C4-2B (cell line): ENCODE measurements at regions not wholly inside any gene's neighbourhood (a gene's known extent, or its start where the extent isn't known, plus 50 kb on each side); places are given as distances from the start of the nearest gene placed in this dataset.

Experiments
- CTCF ChIP-seq: fragments of 450-650 bp; conservative IDR thresholded peaks from 2 replicates; pipeline ENCODE4 v1.5.1; 2017; ENCODE audit warnings: mild to moderate bottlenecking
- ZFX ChIP-seq: fragments of 450-650 bp; IDR thresholded peaks from 2 replicates; pipeline ENCODE4 v1.6.1; 2017

GRCh38 chr11:31955838-31956237 is 135.0 kb upstream of the RCN1 start:
- TF ChIP-seq ZFX (no peak), CTCF (no peak)
